DMS53 treated with DMSO at 0.1 percent for 48 hours (cell line): ENCODE measurements at regions not wholly inside any gene's neighbourhood (a gene's known extent, or its start where the extent isn't known, plus 50 kb on each side); places are given as distances from the start of the nearest gene placed in this dataset.
A peak's percentile ranks its signal among the peaks of the same experiment; 100 is the strongest.
"Not testable (repeated sequence)": the region's sequence is repeated elsewhere in the genome, so short reads cannot be mapped to it uniquely, and the experiment has no call there.

ENCODE experiments used
- DNase-seq: peaks from one replicate; lab custom pipeline; 2025; ENCODE audit not compliant: unreplicated experiment; lab: John Stamatoyannopoulos, UW

GRCh38 chr3:26964313-26964712, 341.7 kb downstream of the LRRC3B start:
- no peak for DNase-seq

GRCh38 chr3:26964836-26965235, 342.3 kb downstream of the LRRC3B start:
- no peak for DNase-seq

- no peak for DNase-seq
Measured at GRCh38 chr3:26967501-26967900, 344.9 kb downstream of the LRRC3B start.

- DNase-seq, result no peak
Measured at GRCh38 chr3:26984416-26985390, 362.1 kb downstream of the LRRC3B start.

- peak; percentile 51 for DNase-seq
Measured at GRCh38 chr3:26989037-26989436, 366.5 kb downstream of the LRRC3B start.

- peak; percentile 0 for DNase-seq
Measured at GRCh38 chr3:26997226-26997625, 372.0 kb downstream of the NEK10 start.

GRCh38 chr3:27010834-27011233, 358.3 kb downstream of the NEK10 start:
- DNase-seq, result no peak

- no peak for DNase-seq
Measured at GRCh38 chr3:27022096-27022761, 347.0 kb downstream of the NEK10 start.

- DNase-seq, result no peak
Measured at GRCh38 chr3:27024493-27024892, 344.7 kb downstream of the NEK10 start.

GRCh38 chr3:27025718-27026117, 343.5 kb downstream of the NEK10 start:
- no peak for DNase-seq

- no peak for DNase-seq
Measured at GRCh38 chr3:27031476-27031875, 337.7 kb downstream of the NEK10 start.

GRCh38 chr3:27034255-27034654, 334.9 kb downstream of the NEK10 start:
- no peak for DNase-seq

- DNase-seq, result no peak
Measured at GRCh38 chr3:27040674-27041073, 328.5 kb downstream of the NEK10 start.

GRCh38 chr3:27042541-27042940, 326.6 kb downstream of the NEK10 start:
- DNase-seq, result not testable (repeated sequence)

- no peak for DNase-seq
Measured at GRCh38 chr3:27043328-27043955, 325.7 kb downstream of the NEK10 start.

GRCh38 chr3:27044931-27045481, 324.2 kb downstream of the NEK10 start:
- DNase-seq, result no peak

- DNase-seq, result no peak
Measured at GRCh38 chr3:27046351-27046750, 322.8 kb downstream of the NEK10 start.

- no peak for DNase-seq
Measured at GRCh38 chr3:27049792-27050191, 319.4 kb downstream of the NEK10 start.

GRCh38 chr3:27051527-27051926, 317.7 kb downstream of the NEK10 start:
- DNase-seq, result not testable (repeated sequence)

GRCh38 chr3:27056326-27056725, 312.9 kb downstream of the NEK10 start:
- DNase-seq, result no peak

- no peak for DNase-seq
Measured at GRCh38 chr3:27059489-27059888, 309.7 kb downstream of the NEK10 start.
